HFF-Myc (cell line): ENCODE measurements at regions not wholly inside any gene's neighbourhood (a gene's known extent, or its start where the extent isn't known, plus 50 kb on each side); places are given as distances from the start of the nearest gene placed in this dataset.

Source experiments
- DNase-seq: peaks from one replicate; pipeline ENCODE4 v3.0.0-alpha.2; 2011; ENCODE audit warnings: low read depth; ENCODE audit errors: extremely low read depth
- H3K4me3 ChIP-seq: replicated peaks from 2 replicates; pipeline ENCODE4 v1.5.1; 2011; ENCODE audit warnings: low read depth, mild to moderate bottlenecking, control low read depth, low read length
- TF ChIP-seq, protein P1 (sequence below): IDR thresholded peaks from 2 replicates; pipeline ENCODE4 v1.5.1; 2012; ENCODE audit warnings: mild to moderate bottlenecking, low read depth, low read length, control low read depth; ENCODE audit errors: missing control alignments

DNA sequence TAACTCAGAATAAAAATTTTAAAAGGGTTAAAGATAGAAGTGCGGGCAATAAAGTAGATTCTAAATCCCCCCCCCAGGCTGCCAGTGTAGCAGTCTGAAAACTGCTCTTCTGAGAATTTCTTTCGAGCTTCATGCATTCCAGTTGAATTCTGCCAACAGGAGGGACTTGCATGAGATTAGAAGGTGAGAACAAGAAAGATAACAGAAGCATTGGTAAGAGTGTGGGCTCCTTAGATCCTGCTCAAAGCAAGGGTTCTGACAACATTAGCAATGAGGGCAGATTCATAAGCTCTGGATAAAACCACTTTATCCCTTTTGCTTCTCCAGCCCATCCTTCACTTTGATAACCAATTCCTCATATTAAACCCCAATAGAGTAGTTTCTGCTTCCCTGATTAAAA is 235.9 kb upstream of the CDH6 start:
- TF ChIP-seq, protein P1, sequence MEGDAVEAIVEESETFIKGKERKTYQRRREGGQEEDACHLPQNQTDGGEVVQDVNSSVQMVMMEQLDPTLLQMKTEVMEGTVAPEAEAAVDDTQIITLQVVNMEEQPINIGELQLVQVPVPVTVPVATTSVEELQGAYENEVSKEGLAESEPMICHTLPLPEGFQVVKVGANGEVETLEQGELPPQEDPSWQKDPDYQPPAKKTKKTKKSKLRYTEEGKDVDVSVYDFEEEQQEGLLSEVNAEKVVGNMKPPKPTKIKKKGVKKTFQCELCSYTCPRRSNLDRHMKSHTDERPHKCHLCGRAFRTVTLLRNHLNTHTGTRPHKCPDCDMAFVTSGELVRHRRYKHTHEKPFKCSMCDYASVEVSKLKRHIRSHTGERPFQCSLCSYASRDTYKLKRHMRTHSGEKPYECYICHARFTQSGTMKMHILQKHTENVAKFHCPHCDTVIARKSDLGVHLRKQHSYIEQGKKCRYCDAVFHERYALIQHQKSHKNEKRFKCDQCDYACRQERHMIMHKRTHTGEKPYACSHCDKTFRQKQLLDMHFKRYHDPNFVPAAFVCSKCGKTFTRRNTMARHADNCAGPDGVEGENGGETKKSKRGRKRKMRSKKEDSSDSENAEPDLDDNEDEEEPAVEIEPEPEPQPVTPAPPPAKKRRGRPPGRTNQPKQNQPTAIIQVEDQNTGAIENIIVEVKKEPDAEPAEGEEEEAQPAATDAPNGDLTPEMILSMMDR = no peak
- H3K4me3 ChIP-seq = no peak overlapping the region
- DNase-seq = no peak

DNA sequence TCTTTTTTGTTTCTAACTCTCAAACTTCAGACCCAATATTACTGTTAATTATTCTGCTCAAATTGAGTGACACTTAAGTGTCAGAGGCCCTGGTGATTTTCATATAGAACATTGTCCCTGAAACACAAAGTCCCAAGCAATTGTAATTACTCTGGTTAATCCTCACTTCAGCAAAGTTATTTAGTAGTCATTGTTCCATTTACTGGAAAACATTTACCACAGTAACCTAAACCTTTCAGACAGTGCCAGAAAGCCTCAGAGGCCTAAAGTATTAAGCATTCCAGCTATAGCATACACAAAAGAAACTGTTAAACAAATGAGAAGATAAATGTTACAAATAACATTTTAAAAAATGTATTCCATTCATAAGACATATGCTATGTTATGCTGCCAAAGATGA is 237.2 kb upstream of the CDH6 start:
- TF ChIP-seq, protein P1 = no peak
- DNase-seq = no peak
- H3K4me3 ChIP-seq = no peak overlapping the region

DNA sequence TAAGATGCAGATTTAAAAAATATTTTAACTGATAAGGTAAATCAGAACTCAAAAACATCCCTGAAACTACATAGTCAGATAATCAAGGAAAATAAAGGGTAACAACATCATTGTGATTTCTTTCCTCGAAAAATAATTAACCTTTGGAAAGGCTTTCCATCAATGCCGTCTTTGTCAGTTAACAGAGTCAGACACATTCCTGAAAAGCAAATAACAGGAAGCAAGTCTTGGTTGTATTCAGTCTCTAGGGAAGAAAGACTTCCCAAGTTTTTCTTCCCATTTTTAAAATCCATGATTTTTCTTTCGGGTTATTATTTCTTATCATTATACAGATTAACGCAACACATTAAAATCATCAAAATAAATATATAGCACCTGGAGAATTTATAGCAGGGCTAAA is 256.4 kb upstream of the CDH6 start:
- TF ChIP-seq, protein P1 = no peak
- no peak for DNase-seq
- H3K4me3 ChIP-seq = no peak overlapping the region

DNA sequence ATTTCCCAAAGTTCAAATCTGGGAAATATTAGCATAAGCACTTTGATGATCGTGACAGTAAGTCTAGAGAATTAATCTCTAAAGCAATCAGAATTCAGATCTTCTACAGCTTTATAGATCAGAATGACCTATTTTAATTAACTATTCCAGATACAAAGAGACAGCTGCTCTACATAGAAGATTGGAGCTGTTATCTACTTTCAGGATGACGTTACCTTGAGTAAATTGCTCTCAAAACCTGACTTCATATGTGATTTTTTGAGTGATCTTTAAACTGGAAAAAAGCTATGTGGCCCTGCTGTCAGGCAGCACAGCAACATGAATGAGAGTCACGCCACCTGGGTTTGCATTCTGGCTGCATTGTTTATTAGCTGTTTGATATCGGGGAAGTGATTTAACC is 259.9 kb upstream of the CDH6 start:
- no peak overlapping the region for H3K4me3 ChIP-seq
- TF ChIP-seq, protein P1 = no peak
- no peak for DNase-seq

DNA sequence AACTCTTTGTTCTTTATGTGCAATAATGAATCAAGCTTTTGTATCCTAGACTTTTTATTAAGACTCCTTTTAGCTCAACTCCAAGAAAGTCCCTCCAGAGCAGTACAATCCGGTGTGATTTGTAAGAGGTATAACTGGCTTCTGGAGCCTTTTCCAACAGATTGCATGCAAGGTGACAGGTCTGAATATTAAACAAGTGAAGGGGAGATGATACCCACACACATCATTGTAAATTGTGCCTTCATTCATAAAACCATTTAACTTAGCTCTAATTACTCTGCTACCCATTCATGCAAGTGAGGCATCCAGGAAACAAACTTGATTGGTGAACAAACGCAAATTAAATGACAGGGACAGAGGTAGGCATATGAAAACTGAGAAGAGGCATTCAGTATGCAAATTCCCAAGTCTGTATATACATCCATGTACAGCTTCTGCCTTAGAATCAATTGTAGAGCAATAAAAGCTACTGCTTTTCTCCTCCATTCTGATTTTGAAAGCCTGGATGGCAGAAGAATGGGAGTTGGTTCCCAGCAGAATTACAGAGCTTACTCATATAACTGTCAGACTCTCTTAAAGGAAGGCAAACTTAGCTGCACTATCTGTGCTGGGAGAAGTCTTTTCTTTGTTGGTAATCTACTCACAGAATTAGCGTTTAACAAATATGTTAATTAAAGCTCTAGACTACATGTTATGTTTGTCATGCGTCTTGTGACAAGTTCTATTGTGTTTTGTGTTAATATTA is 261.0 kb upstream of the CDH6 start:
- no peak for DNase-seq
- H3K4me3 ChIP-seq = no peak overlapping the region
- TF ChIP-seq, protein P1 = no peak

DNA sequence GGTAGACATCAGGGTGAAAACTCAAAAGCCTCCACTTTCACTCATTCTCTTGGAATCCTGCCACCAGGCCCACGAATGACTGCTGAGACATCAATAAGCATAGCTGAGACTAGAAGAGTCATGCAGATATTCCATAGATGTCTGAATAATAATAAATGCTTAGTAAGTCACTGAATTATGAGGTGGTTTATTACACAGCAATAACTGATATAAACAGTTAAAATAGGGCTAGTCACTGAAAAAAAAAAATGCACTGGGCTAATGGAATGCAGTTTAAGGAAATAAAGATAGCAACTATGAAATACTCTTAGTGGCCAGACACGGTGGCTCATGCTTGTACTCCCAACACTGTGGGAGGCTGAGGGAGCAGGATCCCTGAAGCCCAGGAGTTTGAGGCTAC is 262.8 kb upstream of the CDH6 start:
- no peak overlapping the region for H3K4me3 ChIP-seq
- no peak for DNase-seq
- TF ChIP-seq, protein P1 = no peak

DNA sequence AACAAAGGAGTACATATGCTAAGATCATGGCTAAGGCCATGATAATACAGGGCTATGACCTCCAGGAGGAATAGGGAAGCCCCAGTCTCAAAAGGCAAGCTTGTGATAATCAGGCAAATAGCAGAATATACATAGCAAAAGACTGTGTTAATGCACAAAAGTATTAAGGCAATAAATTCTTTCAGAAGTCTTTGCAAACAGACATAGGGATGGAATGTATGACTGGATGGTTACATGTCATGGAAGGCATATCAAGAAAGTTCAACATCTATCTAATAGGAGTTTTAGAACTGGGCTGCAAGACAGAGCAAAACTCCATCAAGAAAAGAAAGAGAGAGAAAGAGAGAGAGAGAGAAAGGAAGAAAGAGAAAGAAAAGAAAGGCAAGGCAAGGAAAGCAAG is 264.5 kb upstream of the CDH6 start:
- TF ChIP-seq, protein P1 = no peak
- no peak overlapping the region for H3K4me3 ChIP-seq
- no peak for DNase-seq
